Dedifferentiated amniotic fluid mesenchymal stem cell (primary cell): ENCODE measurements at regions not wholly inside any gene's neighbourhood (a gene's known extent, or its start where the extent isn't known, plus 50 kb on each side); places are given as distances from the start of the nearest gene placed in this dataset.
A peak's percentile ranks its signal among the peaks of the same experiment; 100 is the strongest.
"Not testable (repeated sequence)": the region's sequence is repeated elsewhere in the genome, so short reads cannot be mapped to it uniquely, and the experiment has no call there.

Experiments
- DNase-seq: peaks from one replicate; pipeline ENCODE4 v3.0.0-alpha.2; 2016; ENCODE audit errors: extremely low spot score

DNA sequence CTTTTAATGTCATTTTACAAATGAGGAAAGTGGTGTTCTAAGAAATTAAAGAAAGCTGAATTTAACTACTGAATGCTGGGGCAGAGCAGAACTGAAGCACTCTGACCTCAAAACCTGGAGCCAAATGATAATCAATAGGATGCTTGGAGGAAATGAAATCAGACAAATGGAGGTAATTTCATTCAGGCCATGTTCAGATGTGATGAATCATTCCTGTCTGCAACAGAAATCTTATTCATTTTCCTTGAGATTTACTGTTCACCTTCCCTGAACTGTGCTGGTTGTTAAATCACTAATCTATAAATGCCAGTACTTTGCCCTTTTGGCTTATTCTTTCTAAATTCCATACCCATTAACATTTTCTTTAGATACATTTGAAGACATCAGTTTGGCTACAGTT is 85.6 kb upstream of the SNX7 start:
- no peak for DNase-seq

DNA sequence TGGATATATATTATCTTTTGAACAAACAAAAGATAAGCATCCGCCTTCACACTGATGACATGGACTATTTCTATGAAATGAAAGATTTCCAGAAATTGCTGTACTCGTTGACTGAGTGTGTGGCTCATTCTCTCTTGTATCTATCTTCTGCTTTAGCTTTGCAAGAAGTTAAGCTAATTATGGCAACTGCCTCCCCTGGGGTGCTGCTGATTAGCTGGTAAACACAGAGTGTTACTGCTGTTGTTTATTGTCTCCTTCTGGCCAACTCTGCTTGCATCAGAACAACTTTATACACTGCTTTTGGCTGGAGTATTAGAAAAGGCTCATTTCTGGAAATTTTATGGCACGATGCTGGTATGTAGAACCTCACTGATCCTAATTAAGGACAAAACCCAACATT is 95.6 kb upstream of the SNX7 start:
- DNase-seq: no peak

DNA sequence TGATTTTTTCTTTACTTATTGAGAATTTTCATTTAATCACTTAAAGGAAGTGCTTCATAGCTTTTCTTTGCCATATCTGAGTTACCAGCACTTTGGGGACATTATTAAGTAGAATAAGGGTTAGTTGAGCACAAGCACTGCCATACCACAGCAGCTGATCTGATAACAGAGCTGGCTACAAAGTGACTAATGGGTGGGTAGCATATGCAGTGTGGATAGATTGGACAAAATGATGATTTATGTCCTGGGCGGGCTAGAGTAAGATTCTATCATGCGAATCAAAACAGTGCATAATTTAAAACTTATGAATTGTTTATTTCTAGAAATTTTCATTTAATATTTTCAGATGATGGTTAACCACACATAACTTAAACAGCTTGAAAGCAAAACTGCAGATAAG is 102.2 kb upstream of the SNX7 start:
- no peak for DNase-seq

DNA sequence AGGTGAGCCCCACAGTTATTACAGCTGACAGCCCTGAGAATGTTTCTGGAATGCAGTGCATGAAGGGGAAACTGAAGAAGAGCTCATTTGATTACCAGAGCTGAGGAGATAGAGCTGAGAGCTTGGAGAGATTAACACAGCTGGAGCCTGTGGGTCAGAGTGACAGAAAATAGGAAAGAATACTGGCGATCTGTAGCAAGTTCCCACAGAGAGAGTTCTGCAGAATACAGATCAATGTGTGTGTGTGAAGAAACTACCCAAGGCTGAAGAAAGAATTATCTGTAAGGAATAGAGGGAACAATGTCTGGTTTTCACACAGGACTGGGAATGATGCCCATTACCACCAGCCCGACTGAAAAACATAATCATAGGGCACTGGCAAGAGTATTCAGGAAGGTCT is 103.6 kb upstream of the SNX7 start:
- no peak for DNase-seq

DNA sequence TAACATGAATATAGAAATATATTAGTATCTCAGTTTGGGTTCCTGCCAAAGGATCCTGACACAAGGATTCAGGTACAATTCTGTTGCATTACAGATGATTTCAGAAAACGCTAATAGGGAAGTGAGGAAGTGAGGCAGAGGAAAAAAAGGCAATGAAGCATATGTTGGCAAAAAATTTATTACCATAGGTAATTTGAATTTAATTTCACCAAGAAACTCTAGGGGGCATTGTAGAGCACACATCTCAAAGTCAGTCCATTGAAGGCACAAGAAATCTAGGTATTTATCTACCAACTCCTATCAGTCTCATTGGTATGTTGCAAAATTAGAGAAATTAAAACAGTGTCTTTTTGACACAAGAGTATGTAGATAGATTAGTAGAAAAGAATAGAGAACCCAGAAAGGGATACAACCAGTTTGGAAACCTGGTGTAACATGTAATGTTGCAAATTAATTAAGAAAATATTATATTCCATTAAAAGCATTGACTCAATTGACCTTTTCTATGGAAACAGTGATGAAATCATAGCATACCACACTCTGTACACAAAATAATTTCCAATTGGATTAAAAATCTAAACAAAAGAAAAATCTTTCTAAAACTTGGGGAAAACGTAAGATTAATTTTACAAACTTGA is 104.9 kb upstream of the SNX7 start:
- DNase-seq: no peak

DNA sequence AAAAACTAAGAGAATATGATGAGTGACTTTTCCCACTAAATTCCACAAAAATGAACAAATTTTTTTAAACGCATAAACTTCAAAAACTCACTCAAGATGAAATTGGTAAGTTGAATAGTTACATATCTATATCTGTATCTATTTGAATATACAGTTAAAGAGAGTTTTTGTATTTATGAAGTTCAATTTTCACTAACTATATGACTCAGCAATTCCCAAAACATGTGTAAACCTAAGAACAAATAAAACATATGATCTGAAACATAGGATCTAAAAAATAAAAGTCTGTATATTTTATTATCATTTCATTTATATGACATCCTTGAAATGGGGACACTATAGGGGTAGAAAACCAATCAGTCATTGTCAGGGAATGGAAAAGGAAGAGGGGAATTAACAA is 105.7 kb upstream of the SNX7 start:
- DNase-seq: no peak

DNA sequence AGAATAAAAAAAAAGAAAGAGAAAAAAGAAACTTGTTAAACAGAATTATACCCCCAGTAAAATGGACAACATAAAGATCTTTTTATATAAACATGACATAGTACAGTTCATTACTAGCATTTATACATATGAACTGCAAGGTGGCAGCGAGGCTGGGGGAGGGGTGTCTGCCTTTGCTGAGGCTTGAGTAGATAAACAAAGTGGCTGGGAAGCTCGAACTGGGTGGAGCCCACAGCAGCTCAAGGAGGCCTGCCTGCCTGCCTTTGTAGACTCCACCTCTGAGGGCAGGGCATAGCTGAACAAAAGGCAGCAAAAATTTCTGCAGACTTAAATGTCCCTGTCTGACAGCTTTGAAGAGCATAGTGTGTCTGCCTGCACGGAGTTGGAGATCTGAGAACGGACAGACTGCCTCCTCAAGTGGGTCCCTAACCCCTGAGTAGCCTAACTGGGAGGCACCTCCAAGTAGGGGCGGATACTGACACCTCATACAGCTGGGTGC is 108.9 kb upstream of the SNX7 start:
- DNase-seq: not testable (repeated sequence)

DNA sequence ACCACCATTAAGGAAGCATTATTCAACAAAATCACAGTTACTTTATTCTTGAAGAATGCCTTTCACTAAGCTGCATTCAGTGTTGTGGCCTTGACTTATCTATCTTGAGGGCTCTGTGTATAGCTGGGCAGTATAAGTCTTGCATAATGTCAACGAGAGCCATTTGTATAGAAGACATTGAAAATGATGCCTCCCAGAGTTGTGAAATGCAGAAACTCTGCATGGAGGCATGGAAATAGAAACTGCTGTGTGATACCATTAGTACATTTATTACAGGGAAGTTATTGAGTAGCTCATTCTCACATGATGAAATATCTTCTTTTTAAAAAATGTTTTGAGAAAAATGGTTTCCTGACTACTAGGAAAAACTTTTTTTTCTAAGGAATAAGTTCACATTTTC is 111.4 kb upstream of the SNX7 start:
- DNase-seq: no peak

DNA sequence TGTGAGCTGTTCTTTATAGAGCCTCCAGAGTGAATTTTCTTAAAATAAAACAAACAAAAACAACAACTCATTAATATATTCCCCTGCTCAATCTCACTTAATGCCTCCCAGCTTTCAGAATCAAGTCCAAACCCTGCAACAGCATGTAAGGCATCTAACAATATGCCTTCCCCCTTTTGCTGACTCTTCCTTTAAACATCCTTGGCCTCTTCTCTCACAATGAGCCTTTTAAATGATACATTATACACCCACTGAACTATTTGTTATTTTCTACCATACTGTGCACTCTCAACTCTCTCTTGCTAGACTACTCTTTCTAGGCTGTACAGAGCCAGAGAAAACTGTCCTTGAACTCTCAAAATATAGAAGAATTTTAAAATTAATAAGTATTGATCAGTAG is 115.2 kb upstream of the SNX7 start:
- DNase-seq: no peak

DNA sequence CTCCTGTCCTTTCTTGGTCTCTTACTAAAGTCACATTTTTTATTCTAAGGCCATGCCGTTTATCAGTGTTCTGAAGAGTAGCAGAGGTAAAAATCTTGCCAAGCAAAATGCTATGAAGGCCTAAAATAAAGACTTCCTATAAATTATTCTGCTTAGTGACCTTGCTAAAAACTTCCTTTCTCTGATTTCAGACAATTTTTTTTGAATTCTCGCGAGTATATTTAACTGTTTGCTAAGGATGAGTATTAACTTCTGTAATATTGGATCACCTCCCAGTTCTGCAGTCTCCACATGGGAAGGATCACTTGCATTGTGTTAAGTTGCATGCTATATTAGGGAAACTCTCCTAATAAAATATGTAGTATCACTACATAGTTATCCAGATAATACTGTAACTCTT is 123.4 kb upstream of the SNX7 start:
- DNase-seq: no peak

DNA sequence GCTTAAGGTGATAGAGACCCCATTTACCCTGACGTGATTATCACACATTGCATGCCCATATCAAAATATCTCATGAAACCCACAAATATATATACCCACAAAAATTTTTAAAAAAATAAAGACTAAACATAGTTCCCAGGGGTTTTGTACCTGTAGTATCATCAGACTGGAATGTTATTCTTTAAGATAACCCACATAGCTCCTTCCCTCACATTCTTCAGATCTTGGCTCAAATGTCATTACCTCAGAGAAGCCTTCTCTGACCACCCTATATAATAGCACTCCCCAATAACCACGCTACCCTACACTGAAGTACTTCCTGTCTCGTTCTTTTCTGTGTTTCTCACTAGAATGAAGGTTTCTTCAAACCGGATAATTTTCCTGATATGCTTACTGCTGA is 138.3 kb upstream of the SNX7 start:
- DNase-seq: no peak

DNA sequence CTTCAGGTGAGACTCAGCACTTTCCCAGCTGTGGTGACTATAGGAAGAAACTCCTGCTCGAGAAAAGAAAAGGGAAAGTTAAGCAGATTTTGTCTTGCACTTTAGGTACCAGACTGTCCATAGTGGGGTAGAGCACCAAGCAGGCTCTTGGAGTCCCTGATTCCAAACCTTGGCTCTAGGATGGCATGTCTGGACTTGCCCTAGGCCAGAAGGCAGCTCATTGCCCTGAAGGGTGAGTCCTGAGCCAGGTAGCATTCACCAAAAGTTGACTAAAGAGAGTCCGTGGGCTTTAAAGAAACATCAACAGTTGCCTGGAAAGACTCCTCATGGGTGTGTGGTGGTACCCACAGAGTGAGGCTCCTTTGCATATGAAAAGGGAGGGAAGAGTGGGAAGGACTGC is 145.2 kb upstream of the SNX7 start:
- DNase-seq: no peak

DNA sequence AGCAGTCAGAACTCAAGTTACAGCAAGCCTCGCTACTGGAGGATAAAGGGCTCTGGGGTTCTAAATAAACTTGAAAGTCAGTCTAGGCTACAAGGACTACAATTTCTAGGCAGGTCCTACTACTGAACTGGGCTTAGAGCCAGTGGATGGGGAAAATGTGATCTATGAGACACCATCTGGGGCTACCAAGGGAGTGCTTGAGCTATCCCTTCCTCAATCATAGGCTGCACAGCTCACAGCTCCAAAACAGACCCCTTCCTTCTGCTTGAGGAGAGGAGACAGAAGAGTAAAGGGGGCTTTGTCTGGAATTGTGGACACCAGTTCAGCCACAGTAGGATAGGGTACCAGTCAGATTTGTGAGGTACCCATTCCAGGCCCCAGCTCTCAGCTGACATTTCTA is 145.8 kb upstream of the SNX7 start:
- no peak for DNase-seq

DNA sequence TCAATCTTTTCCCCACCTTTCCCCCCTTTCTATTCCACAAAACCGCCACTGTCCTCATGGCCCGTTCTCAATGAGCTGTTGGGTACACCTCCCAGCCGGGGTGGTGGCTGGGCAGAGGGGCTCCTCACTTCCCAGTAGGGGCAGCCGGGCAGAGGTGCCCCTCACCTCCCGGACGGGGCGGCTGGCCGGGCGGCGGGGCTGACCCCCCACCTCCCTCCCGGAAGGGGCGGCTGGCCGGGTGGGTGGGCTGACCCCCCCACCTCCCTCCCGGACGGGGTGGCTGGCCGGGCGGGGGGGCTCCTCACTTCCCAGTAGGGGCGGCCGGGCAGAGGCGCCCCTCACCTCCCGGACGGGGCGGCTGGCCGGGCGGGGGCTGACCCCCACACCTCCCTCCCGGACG is 149.3 kb upstream of the SNX7 start:
- DNase-seq: not testable (repeated sequence)

DNA sequence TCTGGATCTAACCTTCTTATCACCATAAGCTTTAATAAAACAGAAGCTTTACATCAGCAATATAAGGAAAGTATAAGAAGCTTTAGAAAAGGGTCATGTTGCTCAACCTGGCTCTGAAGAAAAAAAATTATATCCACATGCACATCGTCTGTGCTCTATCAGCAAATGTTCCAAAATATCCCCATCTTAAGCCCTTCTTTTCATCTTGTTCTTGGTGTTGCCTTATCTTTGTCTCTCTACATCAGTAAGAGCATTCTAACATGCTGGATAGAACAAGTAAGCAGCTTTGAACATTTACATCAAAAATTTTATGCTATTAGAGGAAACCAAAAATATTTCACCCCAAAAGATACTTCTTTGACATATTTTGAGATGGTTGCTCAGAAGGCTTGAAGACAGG is 157.8 kb upstream of the SNX7 start:
- no peak for DNase-seq

DNA sequence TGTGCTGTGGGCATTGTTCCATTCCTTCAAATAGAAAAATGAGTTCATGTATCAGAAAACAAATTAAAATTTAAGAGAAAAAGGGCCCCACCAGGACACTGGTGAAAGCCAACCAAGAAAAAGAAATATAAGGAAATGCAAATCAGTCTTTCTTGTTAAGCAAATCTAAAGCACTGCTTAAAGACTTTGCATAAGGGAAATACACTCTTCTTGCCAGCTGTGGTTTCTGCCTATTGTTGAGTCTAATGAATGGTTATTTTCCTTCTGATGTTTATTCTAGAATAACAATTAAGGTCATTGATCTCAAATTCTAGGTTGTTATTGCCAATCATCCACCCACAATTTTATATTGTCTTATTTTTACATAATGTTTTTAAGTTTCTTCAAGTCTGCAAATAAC is 158.6 kb upstream of the SNX7 start:
- DNase-seq: no peak

DNA sequence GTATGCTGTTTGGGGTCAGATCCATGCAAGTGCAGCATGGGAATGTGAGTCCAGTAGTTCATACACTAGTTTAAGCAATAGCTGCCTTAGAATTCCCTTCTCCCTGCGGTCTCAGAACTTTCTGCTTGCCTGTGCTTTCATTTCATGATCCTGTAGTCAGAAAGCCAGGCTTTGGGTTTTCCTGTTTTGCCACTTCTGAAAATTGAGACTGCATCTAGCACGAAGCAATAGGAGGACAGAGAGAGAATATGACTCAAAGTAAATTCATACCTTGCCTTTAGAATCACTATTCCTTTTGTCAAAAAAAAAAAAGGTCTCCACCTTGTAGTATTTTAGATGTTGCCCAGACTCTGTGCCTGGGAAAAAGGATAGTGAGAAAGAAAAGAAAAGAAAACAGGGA is 161.2 kb upstream of the SNX7 start:
- no peak for DNase-seq

DNA sequence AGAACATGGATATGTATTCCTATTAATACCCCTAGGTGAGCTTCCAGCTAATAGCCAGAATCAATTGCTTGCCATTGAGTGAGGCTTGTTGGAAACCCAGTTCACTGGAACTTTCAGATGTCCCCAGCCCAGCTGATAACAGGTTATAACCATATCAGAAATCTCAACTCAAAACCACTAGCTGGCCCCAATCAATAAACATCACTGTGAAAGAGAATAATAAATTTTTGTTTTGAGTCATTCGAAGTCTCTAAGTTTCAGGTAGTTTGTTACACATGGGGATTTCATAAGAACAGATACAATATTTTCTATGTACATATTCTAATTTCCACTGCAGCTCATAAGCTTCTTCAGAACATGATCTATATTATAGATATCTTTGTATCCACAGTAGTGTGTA is 162.9 kb upstream of the SNX7 start:
- no peak for DNase-seq

DNA sequence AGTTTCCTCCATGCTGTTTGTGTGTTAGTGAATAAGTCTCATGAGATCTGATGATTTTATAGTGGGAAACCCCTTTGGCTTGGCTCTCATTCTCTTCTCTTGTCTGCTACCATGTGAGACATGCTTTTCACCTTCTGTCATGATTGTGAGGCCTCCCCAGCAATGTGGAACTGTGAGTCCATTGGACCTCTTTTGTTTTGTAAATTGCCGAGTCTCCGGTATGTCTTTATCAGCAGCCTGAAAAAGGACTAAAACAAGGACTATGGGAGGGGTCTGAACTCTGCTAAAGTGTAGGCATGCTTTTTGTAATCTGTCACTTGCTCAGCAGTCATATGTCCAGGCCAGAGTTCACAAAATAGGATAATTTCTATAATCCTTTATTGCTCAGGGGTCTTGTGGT is 164.0 kb upstream of the SNX7 start:
- no peak for DNase-seq

DNA sequence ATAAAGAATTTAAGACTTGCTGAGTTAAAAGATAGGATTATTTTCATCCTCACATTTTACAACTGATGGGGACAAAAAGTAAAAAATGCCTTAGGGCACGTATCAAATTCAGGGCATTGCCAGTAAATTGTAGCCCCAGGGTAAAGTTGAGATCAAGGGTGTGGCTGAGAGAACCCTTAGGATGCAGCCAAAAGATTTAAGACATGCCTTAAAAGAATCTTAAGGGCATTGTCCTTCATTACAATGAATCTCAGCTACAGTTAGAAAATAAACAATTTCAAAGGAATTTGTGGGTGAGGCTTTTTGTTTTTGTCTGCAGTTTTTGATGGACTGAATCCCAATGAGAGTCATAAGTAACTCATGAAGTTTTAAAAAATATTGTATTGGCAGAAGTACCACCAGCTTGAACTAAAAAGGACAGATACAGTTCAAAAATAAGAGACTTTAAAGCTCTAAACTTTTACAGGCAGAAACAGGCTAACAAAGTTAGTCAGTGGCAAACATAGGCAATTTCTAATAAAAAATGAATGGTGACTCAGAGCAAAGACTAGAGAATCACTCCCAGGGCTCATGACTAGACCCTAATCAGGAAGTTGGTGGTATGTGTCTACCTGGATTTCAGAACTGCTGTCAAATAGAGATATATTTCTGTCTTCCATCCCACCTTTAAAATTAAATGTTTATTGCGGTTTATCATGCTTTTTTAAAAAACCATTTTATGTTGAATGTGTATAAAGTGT is 165.1 kb upstream of the SNX7 start:
- DNase-seq: peak; percentile 33

DNA sequence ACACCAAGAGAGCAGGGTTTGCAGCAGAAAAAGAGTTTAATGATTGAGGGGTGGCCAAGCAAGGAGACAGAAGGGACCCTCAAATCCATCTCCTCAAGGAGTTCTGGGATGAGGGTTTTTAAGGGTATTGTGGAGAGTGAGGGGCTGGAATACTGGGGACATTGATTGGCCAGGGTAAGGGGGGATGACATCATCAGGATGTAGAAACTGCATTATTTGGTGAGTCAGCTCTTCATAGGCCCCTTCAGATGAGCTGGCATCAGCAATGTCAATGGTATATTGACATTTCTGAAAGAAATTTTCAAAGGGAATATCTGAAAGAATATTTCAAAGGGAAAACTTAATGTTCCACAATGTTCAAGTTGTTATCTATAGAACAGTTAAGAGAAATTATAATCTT is 168.1 kb upstream of the SNX7 start:
- no peak for DNase-seq

DNA sequence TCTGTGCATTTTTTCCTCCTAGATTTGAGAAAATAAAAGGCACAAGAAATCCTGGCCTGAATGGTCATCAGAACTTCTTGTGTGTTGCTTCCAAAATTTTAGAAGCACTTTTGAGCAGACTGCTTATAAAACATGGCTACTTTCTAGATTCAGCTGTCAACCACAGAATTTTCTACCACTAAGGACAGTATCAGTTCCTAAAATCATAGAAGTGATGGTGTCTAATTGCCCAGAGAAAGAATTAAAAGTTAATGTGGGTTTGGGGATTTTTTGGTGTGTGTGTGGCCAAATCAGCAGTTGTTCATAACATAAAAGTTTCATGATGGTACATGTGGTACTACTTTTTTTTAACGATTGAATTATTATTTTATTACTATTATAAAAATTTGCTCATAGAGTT is 171.4 kb upstream of the SNX7 start:
- DNase-seq: no peak

DNA sequence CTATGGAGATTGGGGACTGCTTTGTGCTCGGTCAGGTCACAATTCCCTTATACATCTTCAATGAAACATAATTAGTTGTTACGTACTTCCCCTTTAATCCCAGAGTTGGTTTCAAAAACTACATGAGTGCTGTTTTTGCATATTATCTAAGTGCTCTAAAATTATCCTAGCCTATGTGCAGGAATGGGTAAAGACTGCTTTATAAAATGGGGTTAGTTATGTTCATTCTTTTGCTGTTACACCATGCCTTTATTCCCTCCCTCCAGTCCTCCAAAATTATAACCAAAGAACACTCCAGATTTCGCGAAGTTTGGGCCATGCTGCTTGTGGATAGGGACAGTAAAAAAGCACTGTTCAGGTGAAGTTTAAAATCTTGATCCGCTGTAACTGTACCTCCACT is 173.9 kb upstream of the SNX7 start:
- no peak for DNase-seq

DNA sequence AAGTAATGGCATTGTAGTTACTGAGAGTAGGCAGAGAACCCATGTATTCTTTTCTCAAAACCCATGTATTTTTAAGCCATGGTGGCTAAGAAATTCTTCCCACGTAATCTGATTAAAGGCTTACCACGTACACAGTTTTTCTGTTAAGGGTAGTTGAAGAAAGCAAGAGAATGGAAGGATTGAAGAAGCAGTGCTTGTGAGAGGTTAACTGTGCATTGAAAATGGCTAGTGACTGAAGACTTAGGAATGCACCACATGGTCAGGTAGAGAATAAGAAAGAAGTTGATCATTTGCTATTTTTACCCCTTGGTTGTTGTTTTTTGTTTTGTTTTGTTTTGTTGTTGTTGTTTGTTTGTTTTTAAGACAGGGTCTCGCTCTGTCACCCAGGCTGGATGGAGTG is 178.9 kb upstream of the SNX7 start:
- DNase-seq: no peak
